GM12891 (cell line): ENCODE measurements at regions not wholly inside any gene's neighbourhood (a gene's known extent, or its start where the extent isn't known, plus 50 kb on each side); places are given as distances from the start of the nearest gene placed in this dataset.
"Not testable (repeated sequence)": the region's sequence is repeated elsewhere in the genome, so short reads cannot be mapped to it uniquely, and the experiment has no call there.

Experiments
- DNase-seq: peaks from one replicate; pipeline ENCODE4 v3.0.0; 2011; ENCODE audit warnings: low spot score; ENCODE audit not compliant: insufficient read length
- FAIRE-seq: peaks from 2 replicates; lab custom pipeline; 2011; peaks lifted over from hg19 to GRCh38; lab: Jason Lieb, UNC
- PAX5 ChIP-seq: IDR thresholded peaks from 2 replicates; pipeline ENCODE4 v1.6.1; 2011; ENCODE audit warnings: low read length, moderate library complexity, mild to moderate bottlenecking; ENCODE audit not compliant: insufficient read depth, severe bottlenecking
- POLR2A ChIP-seq: IDR thresholded peaks from 2 replicates; pipeline ENCODE4 v1.6.1; 2011; ENCODE audit warnings: low read depth, low read length, control low read depth
- POLR2AphosphoS5 ChIP-seq: IDR thresholded peaks from 2 replicates; pipeline ENCODE4 v1.6.1; 2011; ENCODE audit warnings: low read depth, low read length, control low read depth
- POU2F2 ChIP-seq: IDR thresholded peaks from 2 replicates; pipeline ENCODE4 v1.6.1; 2011; ENCODE audit warnings: low read depth, mild to moderate bottlenecking, control low read depth, low read length, moderate library complexity
- SPI1 ChIP-seq: IDR thresholded peaks from 2 replicates; pipeline ENCODE4 v1.6.1; 2011; ENCODE audit warnings: low read depth, low read length, control low read depth
- TAF1 ChIP-seq: IDR thresholded peaks from 2 replicates; pipeline ENCODE4 v1.6.1; 2011; ENCODE audit warnings: low read depth, low read length, control low read depth

GRCh38 chr4:9679704-9680478, 101.5 kb upstream of the DRD5 start:
- DNase-seq = no peak
- no peak for FAIRE-seq
- TF ChIP-seq SPI1 (no peak), PAX5 (no peak), POLR2A (no peak), POLR2AphosphoS5 (no peak), TAF1 (no peak), POU2F2 (no peak)

GRCh38 chr4:9683174-9683573, 98.3 kb upstream of the DRD5 start:
- FAIRE-seq = not testable (repeated sequence)

GRCh38 chr4:9685016-9685415, 96.4 kb upstream of the DRD5 start:
- FAIRE-seq, DNase-seq: not testable (repeated sequence)

More at GRCh38 chr4:9683174-9683573, 98.3 kb upstream of the DRD5 start:
- DNase-seq = not testable (repeated sequence)

- DNase-seq = no peak
- TF ChIP-seq TAF1 = no peak
- TF ChIP-seq PAX5 = no peak
- no peak for TF ChIP-seq POLR2A
- no peak for TF ChIP-seq POU2F2
- TF ChIP-seq SPI1 = no peak
- TF ChIP-seq POLR2AphosphoS5 = no peak
- no peak for FAIRE-seq
Observed at GRCh38 chr4:9685692-9686091, 95.7 kb upstream of the DRD5 start.

GRCh38 chr4:9690636-9691237, 90.7 kb upstream of the DRD5 start:
- not testable (repeated sequence) for FAIRE-seq, DNase-seq

GRCh38 chr4:9691238-9692065, 90.0 kb upstream of the DRD5 start:
- TF ChIP-seq TAF1 (no peak), POU2F2 (no peak), PAX5 (no peak), SPI1 (no peak), POLR2AphosphoS5 (no peak), POLR2A (no peak)
- FAIRE-seq = no peak
- peak; percentile 74 for DNase-seq

GRCh38 chr4:9692791-9693491, 88.5 kb upstream of the DRD5 start:
- FAIRE-seq = not testable (repeated sequence)

GRCh38 chr4:9694403-9694802, 87.0 kb upstream of the DRD5 start:
- not testable (repeated sequence) for DNase-seq, FAIRE-seq

More at GRCh38 chr4:9692791-9693491, 88.5 kb upstream of the DRD5 start:
- not testable (repeated sequence) for DNase-seq

GRCh38 chr4:9695994-9696393, 85.4 kb upstream of the DRD5 start:
- DNase-seq, FAIRE-seq: not testable (repeated sequence)

- not testable (repeated sequence) for FAIRE-seq
Observed at GRCh38 chr4:9696561-9696960, 84.9 kb upstream of the DRD5 start.

GRCh38 chr4:9702019-9702418, 79.4 kb upstream of the DRD5 start:
- FAIRE-seq, DNase-seq: not testable (repeated sequence)

More at GRCh38 chr4:9696561-9696960, 84.9 kb upstream of the DRD5 start:
- not testable (repeated sequence) for DNase-seq

- FAIRE-seq = not testable (repeated sequence)
Observed at GRCh38 chr4:9702696-9703095, 78.7 kb upstream of the DRD5 start.

More at GRCh38 chr4:9702696-9703095, 78.7 kb upstream of the DRD5 start:
- DNase-seq = not testable (repeated sequence)
